AG09309 (cell line): ENCODE measurements at regions not wholly inside any gene's neighbourhood (a gene's known extent, or its start where the extent isn't known, plus 50 kb on each side); places are given as distances from the start of the nearest gene placed in this dataset.

Experiments used
- DNase-seq: peaks from one replicate; pipeline ENCODE4 v3.0.0-alpha.2; 2010; ENCODE audit warnings: low read depth
- H3K4me3 ChIP-seq: 2 replicates; pipeline ENCODE4 v1.5.1; 2011; ENCODE audit warnings: mild to moderate bottlenecking, low read depth, low read length, moderate library complexity; ENCODE audit not compliant: control insufficient read depth
- TF ChIP-seq, protein P1 (sequence below): IDR thresholded peaks from 2 replicates; pipeline ENCODE4 v1.5.1; 2011; ENCODE audit warnings: mild to moderate bottlenecking, low read depth, low read length, inconsistent platforms; ENCODE audit not compliant: insufficient read depth, control insufficient read depth; ENCODE audit errors: missing control alignments

DNA sequence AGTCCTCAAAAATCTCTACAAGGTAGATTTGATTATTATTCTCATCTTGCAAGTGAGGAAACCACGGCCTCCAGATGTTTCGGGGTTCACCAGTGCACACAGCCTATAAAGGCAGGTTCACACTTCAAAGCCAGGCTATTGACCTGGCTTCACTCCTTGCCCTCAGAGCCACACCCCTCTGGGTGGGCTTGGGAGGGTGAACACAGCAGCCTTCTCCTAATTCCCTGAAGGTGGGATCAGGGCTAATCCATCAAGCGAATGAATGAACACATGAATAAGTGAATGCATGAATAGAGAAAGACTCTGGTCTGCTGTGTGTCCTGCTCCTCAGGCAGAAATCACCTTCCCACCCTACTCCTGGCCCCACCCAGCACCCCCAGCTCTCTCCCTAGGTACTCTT lies 139.0 kb downstream of the CYLD start:
- H3K4me3 ChIP-seq, result no peak overlapping the region
- DNase-seq, result no peak
- TF ChIP-seq, protein P1, sequence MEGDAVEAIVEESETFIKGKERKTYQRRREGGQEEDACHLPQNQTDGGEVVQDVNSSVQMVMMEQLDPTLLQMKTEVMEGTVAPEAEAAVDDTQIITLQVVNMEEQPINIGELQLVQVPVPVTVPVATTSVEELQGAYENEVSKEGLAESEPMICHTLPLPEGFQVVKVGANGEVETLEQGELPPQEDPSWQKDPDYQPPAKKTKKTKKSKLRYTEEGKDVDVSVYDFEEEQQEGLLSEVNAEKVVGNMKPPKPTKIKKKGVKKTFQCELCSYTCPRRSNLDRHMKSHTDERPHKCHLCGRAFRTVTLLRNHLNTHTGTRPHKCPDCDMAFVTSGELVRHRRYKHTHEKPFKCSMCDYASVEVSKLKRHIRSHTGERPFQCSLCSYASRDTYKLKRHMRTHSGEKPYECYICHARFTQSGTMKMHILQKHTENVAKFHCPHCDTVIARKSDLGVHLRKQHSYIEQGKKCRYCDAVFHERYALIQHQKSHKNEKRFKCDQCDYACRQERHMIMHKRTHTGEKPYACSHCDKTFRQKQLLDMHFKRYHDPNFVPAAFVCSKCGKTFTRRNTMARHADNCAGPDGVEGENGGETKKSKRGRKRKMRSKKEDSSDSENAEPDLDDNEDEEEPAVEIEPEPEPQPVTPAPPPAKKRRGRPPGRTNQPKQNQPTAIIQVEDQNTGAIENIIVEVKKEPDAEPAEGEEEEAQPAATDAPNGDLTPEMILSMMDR, result no peak

DNA sequence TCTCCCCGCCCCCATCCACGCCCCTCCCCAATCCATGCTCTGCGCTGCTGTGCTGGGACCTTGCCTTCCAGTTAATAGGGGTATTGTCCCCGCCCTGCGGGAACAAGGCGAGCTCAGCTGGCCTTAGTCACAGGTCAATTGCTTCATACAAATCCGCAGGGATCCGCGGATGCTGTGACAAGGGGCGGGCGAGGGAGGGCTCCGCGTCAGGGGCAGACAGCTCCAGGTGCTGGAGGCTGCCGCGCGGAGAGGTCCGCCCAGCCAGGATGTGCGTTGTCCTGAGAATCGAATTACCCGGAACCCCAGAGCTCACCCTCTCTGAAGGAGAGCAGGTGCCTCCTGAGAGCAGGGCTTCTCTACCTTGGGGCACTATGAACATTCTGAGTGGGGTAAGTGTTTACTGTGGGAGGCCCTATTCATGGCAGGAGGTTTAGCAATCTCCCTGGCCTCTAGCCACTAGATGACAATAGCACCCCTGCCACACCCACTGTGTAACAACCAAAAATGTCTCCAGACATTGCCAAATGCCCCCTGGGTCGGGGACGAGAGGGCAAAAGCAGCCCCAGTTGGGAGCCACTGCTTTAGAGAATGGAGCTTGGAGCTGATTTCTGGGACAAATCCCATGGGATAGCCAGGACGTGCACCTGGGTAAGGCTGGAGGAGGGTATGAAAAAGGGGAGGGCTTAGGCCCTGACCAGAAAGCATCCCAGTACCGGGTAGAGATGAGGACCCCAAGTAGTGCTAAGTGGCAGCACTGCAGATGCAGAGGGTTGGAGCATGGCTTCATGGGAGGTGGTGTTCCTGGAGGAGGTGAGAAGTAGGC lies 138.2 kb downstream of the CYLD start:
- no peak overlapping the region for H3K4me3 ChIP-seq
- no peak for DNase-seq
- TF ChIP-seq, protein P1, result no peak

DNA sequence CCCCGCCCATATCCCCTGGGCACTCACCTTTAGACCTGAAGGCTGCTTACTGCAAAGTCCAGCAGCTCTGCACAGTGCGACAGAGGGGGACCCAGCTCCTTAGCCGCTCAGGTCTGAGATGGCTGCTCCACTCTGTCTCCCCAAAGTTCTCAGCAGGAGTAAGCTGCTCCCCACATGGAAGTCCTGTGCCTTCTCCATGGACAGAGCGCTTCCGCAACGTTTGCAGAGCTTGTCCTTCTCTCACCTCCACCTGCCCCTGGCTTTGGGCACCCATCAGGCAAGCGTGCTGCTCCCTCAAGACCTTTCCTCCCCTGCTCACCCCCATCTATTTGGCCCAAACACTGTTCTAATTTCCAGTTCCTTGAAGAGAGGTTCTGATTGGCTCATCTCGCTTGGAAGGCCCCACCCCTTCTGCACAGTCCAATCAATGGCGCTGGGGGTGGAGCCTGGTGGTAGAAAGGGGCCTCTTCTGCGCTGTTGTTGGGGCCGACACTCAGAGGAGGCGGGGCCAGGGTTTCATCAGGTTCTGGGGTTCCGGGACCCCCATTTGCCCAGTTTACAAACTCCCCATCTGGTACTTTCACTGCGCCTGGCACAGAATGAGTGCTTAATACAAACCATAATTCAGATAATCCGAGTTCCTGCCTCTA lies 137.2 kb downstream of the CYLD start:
- DNase-seq, result no peak
- H3K4me3 ChIP-seq, result no peak overlapping the region
- TF ChIP-seq, protein P1, result no peak

DNA sequence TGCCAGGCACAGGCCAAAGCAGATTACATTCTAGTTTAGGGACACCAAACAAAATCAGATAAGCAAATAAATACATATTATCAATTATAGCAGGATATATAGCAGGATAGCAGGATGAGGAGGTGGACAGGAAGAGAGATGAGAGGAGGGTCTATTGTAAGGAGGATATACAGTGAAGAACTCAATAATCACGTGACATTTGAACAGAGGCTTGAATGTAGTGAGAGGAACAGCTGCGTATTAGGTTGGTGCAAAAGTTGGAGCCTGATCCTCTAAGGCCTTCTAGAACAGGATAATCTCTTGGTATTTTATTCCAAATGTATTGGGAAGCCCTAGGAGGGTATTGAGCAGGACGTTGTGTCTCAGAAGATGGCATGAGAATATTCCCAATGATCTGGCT lies 136.7 kb downstream of the CYLD start:
- H3K4me3 ChIP-seq, result no peak overlapping the region
- TF ChIP-seq, protein P1, result no peak
- DNase-seq, result no peak

DNA sequence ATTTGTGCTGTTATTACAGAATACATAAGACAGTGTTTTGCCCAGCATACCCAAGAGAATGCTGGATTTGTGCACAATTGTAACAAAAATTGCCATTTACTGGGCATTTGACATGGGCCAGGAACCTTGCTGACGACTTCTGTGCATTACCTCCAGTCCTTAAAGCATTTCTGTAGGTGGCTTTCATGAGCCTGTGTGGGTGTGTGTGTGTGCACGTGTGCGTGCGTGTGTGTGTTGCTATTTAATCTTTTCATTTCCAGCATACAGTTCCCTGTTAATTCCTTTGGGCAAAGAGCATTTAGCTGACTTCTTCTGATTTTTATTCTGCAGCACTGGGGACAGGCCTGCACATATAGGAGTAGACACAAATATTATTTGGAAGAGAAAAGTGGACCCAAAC lies 134.4 kb downstream of the CYLD start:
- DNase-seq, result no peak
- TF ChIP-seq, protein P1, result no peak

DNA sequence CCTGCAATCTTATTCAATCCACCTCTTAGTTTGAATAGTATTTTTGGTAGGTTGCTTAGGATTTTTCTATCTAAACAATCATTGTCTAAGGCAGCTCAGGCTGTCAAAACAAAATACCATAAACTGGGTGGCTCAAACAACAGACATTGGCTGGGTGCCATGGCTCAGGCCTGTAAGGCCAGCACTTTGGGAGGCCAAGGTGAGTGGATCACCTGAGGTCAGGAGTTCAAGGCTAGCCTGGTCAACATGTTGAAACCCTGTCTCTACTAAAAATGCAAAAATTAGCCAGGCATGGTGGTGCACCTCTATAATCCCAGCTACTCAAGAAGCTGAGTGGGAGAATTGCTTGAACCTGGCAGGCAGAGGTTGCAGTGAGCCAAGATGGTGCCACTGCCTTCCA lies 126.7 kb downstream of the CYLD start:
- TF ChIP-seq, protein P1, result no peak
- H3K4me3 ChIP-seq, result no peak overlapping the region
- no peak for DNase-seq

More for the DNA sequence above, 134.4 kb downstream of the CYLD start:
- no peak overlapping the region for H3K4me3 ChIP-seq

DNA sequence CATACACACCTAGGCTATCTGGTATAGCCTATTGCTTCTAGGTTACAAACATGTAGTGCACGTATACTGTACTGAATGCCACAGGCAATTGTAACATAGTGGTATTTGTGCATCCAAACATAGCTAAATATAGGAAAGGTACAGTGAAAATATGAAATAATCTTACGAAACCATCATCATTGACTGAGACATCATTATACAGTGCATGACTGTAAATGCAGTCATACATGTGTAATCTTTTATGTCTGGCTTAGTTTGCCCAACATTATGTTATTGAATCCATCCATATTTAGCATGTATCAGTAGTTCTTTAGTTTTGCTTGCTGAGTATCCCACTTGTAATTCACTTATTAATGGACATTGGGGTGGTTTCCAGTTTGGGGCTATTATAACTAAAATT lies 124.9 kb downstream of the CYLD start:
- no peak for DNase-seq
- TF ChIP-seq, protein P1, result no peak
- H3K4me3 ChIP-seq, result no peak overlapping the region
